ENCODE measurements at regions not wholly inside any gene's neighbourhood (a gene's known extent, or its start where the extent isn't known, plus 50 kb on each side); places are given as distances from the start of the nearest gene placed in this dataset.
A peak's percentile ranks its signal among the peaks of the same experiment; 100 is the strongest.
"Not testable (repeated sequence)": the region's sequence is repeated elsewhere in the genome, so short reads cannot be mapped to it uniquely, and the experiment has no call there.

- H3K36me3 Mint-ChIP-seq = no peaks in the 10 kb centered on the region
- peak; percentile 80 for DNase-seq
- H3K9me3 Mint-ChIP-seq = no peaks in the 10 kb centered on the region
- POLR2A ChIA-PET = no interaction called here
- H3K4me3 Mint-ChIP-seq = no peak overlapping the region
- H3K27ac Mint-ChIP-seq = no peak overlapping the region
- H3K27me3 Mint-ChIP-seq = peaks cover 11% of the 10 kb centered on the region
- H3K4me1 Mint-ChIP-seq (ENCODE audit: low read depth) = no peaks in the 10 kb centered on the region
- CTCF ChIA-PET = interaction anchor here (0.7 to 1.6 kb wide), 11 partner anchors 10 to 57 kb away, joined by 3 to 7 read pairs (median 4); no protein-coding TSS in a partner anchor
- intact Hi-C loops (cut with micrococcal nuclease) = no loop called here
Measured at GRCh38 chr14:106586098-106586704, 1059.8 kb downstream of the TMEM121 start.

- DNase-seq = not testable (repeated sequence)
- CTCF ChIA-PET = interaction anchor here (0.7 to 2.1 kb wide), 6 partner anchors 10 to 84 kb away, joined by 3 to 6 read pairs (median 4); no protein-coding TSS in a partner anchor
- intact Hi-C loops (cut with micrococcal nuclease) = loop anchor here (5.0 kb wide), 1 partner anchor 36 kb away; no protein-coding TSS in a partner anchor
Measured at GRCh38 chr14:106591539-106591938, 1065.2 kb downstream of the TMEM121 start.

GRCh38 chr14:106592115-106592852, 1065.9 kb downstream of the TMEM121 start:
- H3K36me3 Mint-ChIP-seq; H3K4me1 Mint-ChIP-seq (ENCODE audit: low read depth); POLR2A ChIA-PET; H3K9me3 Mint-ChIP-seq; H3K27ac Mint-ChIP-seq; H3K4me3 Mint-ChIP-seq: not testable (repeated sequence)
- peaks cover 12% of the 10 kb centered on the region for H3K27me3 Mint-ChIP-seq
- intact Hi-C loops (cut with micrococcal nuclease) = loop anchor here (5.0 kb wide), 1 partner anchor 35 kb away; no protein-coding TSS in a partner anchor
- peak; percentile 38 for DNase-seq
- CTCF ChIA-PET = interaction anchor here (0.7 to 1.6 kb wide), 6 partner anchors 10 to 83 kb away, joined by 3 to 6 read pairs (median 4); no protein-coding TSS in a partner anchor

More at GRCh38 chr14:106591539-106591938, 1065.2 kb downstream of the TMEM121 start:
- H3K27ac Mint-ChIP-seq; H3K36me3 Mint-ChIP-seq; H3K9me3 Mint-ChIP-seq; H3K4me1 Mint-ChIP-seq (ENCODE audit: low read depth); H3K4me3 Mint-ChIP-seq; POLR2A ChIA-PET: not testable (repeated sequence)
- peaks cover 15% of the 10 kb centered on the region for H3K27me3 Mint-ChIP-seq

- ChIA-PET CTCF (interaction anchor here (0.7 to 1.3 kb wide), 5 partner anchors 12 to 80 kb away, joined by 3 to 5 read pairs (median 4); no protein-coding TSS in a partner anchor), POLR2A (no interaction called here)
- DNase-seq = no peak
- H3K4me3 Mint-ChIP-seq = no peak overlapping the region
- H3K4me1 Mint-ChIP-seq (ENCODE audit: low read depth) = no peaks in the 10 kb centered on the region
- H3K27ac Mint-ChIP-seq = no peak overlapping the region
- no peaks in the 10 kb centered on the region for H3K9me3 Mint-ChIP-seq
- H3K27me3 Mint-ChIP-seq = peaks cover 45% of the 10 kb centered on the region
- intact Hi-C loops (cut with micrococcal nuclease) = no loop called here
- H3K36me3 Mint-ChIP-seq = no peaks in the 10 kb centered on the region
Measured at GRCh38 chr14:106599209-106599608, 1072.8 kb downstream of the TMEM121 start.

GRCh38 chr14:106605548-106606448, 1079.4 kb downstream of the TMEM121 start:
- CTCF ChIA-PET = interaction anchor here (0.5 to 5.0 kb wide), 21 partner anchors 8 to 379 kb away, joined by 3 to 42 read pairs (median 3); no protein-coding TSS in a partner anchor
- H3K9me3 Mint-ChIP-seq = no peaks in the 10 kb centered on the region
- H3K27me3 Mint-ChIP-seq = peaks cover 52% of the 10 kb centered on the region
- intact Hi-C loops (cut with micrococcal nuclease) = no loop called here
- H3K4me1 Mint-ChIP-seq (ENCODE audit: low read depth) = peaks cover 4% of the 10 kb centered on the region
- peak; percentile 89 for DNase-seq
- POLR2A ChIA-PET = no interaction called here
- no peaks in the 10 kb centered on the region for H3K36me3 Mint-ChIP-seq
- no peak overlapping the region for H3K27ac Mint-ChIP-seq
- no peak overlapping the region for H3K4me3 Mint-ChIP-seq

GRCh38 chr14:106606936-106607335, 1080.6 kb downstream of the TMEM121 start:
- CTCF ChIA-PET = interaction anchor here (1.1 to 5.0 kb wide), 6 partner anchors 9 to 224 kb away, joined by 3 to 42 read pairs (median 6); no protein-coding TSS in a partner anchor

GRCh38 chr14:106610691-106611090, 1084.3 kb downstream of the TMEM121 start:
- peaks cover 29% of the 10 kb centered on the region for H3K27me3 Mint-ChIP-seq
- H3K27ac Mint-ChIP-seq = no peak overlapping the region
- no peaks in the 10 kb centered on the region for H3K9me3 Mint-ChIP-seq
- CTCF ChIA-PET = no interaction called here
- no peaks in the 10 kb centered on the region for H3K36me3 Mint-ChIP-seq
- intact Hi-C loops (cut with micrococcal nuclease) = no loop called here
- no peak for DNase-seq
- peaks cover 8% of the 10 kb centered on the region for H3K4me1 Mint-ChIP-seq (ENCODE audit: low read depth)
- POLR2A ChIA-PET = no interaction called here
- no peak overlapping the region for H3K4me3 Mint-ChIP-seq

More at GRCh38 chr14:106606936-106607335, 1080.6 kb downstream of the TMEM121 start:
- Mint-ChIP-seq H3K9me3 (no peaks in the 10 kb centered on the region), H3K36me3 (no peaks in the 10 kb centered on the region), H3K4me3 (no peak overlapping the region), H3K27ac (no peak overlapping the region), H3K27me3 (peaks cover 42% of the 10 kb centered on the region), H3K4me1 (ENCODE audit: low read depth) (peaks cover 4% of the 10 kb centered on the region)
- intact Hi-C loops (cut with micrococcal nuclease) = no loop called here
- DNase-seq = no peak
- POLR2A ChIA-PET = no interaction called here

- peaks cover 23% of the 10 kb centered on the region for H3K27me3 Mint-ChIP-seq
- no peaks in the 10 kb centered on the region for H3K36me3 Mint-ChIP-seq
- ChIA-PET CTCF (interaction anchor here (1.5 kb wide), 1 partner anchor 48 kb away, joined by 6 read pairs; no protein-coding TSS in a partner anchor), POLR2A (no interaction called here)
- DNase-seq = no peak
- no peaks in the 10 kb centered on the region for H3K9me3 Mint-ChIP-seq
- intact Hi-C loops (cut with micrococcal nuclease) = loop anchor here (2.0 kb wide), 1 partner anchor 64 kb away; no protein-coding TSS in a partner anchor
- no peak overlapping the region for H3K27ac Mint-ChIP-seq
- H3K4me1 Mint-ChIP-seq (ENCODE audit: low read depth) = peaks cover 4% of the 10 kb centered on the region
- H3K4me3 Mint-ChIP-seq = no peak overlapping the region
Measured at GRCh38 chr14:106613256-106613655, 1086.9 kb downstream of the TMEM121 start.

- H3K36me3 Mint-ChIP-seq; H3K27ac Mint-ChIP-seq; H3K9me3 Mint-ChIP-seq; H3K4me1 Mint-ChIP-seq (ENCODE audit: low read depth); intact Hi-C loops (cut with micrococcal nuclease); POLR2A ChIA-PET; H3K4me3 Mint-ChIP-seq: not testable (repeated sequence)
- CTCF ChIA-PET = interaction anchor here (0.5 to 7.4 kb wide), 32 partner anchors 8 to 395 kb away, joined by 3 to 51 read pairs (median 4); no protein-coding TSS in a partner anchor
- peaks cover 21% of the 10 kb centered on the region for H3K27me3 Mint-ChIP-seq
- peak; percentile 97 for DNase-seq
Measured at GRCh38 chr14:106618471-106618951, 1092.1 kb downstream of the TMEM121 start.

GRCh38 chr14:106619606-106620005, 1093.2 kb downstream of the TMEM121 start:
- Mint-ChIP-seq H3K27ac (no peak overlapping the region), H3K9me3 (no peaks in the 10 kb centered on the region), H3K36me3 (no peaks in the 10 kb centered on the region), H3K27me3 (peaks cover 20% of the 10 kb centered on the region), H3K4me1 (ENCODE audit: low read depth) (peaks cover 6% of the 10 kb centered on the region), H3K4me3 (no peak overlapping the region)
- ChIA-PET CTCF (interaction anchor here (1.3 to 7.4 kb wide), 4 partner anchors 14 to 55 kb away, joined by 4 to 51 read pairs (median 15); no protein-coding TSS in a partner anchor), POLR2A (no interaction called here)
- DNase-seq = no peak
- intact Hi-C loops (cut with micrococcal nuclease) = no loop called here

- Mint-ChIP-seq H3K4me1 (ENCODE audit: low read depth) (peaks cover 6% of the 10 kb centered on the region), H3K4me3 (no peak overlapping the region), H3K27me3 (peaks cover 16% of the 10 kb centered on the region), H3K27ac (no peak overlapping the region), H3K36me3 (no peaks in the 10 kb centered on the region), H3K9me3 (no peaks in the 10 kb centered on the region)
- DNase-seq = no peak
- ChIA-PET POLR2A (no interaction called here), CTCF (interaction anchor here (1.0 to 7.4 kb wide), 3 partner anchors 15 to 170 kb away, joined by 5 to 51 read pairs (median 16); no protein-coding TSS in a partner anchor)
- intact Hi-C loops (cut with micrococcal nuclease) = no loop called here
Measured at GRCh38 chr14:106620368-106620767, 1094.0 kb downstream of the TMEM121 start.

Data from activated CD4-positive, alpha-beta memory T cell treated with anti-CD3 and anti-CD28 coated beads for 36 hours (primary cell).